ENCODE measurements at regions not wholly inside any gene's neighbourhood (a gene's known extent, or its start where the extent isn't known, plus 50 kb on each side); places are given as distances from the start of the nearest gene placed in this dataset.

- no peak overlapping the region for H3K27ac ChIP-seq (replicated peaks)
- no peak overlapping the region for H3K4me3 ChIP-seq (replicated peaks; ENCODE audit: insufficient read depth, low read length)
- TF ChIP-seq SPI1 (IDR thresholded peaks at IDR 0.05; ENCODE audit: borderline replicate concordance, low read depth), result no peak
- no peak for TF ChIP-seq CTCF (IDR thresholded peaks at IDR 0.05; ENCODE audit: insufficient read depth, low read length)
- no peak for TF ChIP-seq GABPA (IDR thresholded peaks at IDR 0.05; ENCODE audit: low read depth)
- TF ChIP-seq REST (IDR thresholded peaks at IDR 0.05; ENCODE audit: insufficient replicate concordance, low read depth), result no peak
- no peak for TF ChIP-seq POLR2AphosphoS5 (IDR thresholded peaks at IDR 0.05; ENCODE audit: low read depth)
- H3K27me3 ChIP-seq (ENCODE audit: insufficient read depth, poor library complexity, severe bottlenecking), result no peaks in the 10 kb centered on the region
- DNase-seq (ENCODE audit: low read depth in 1 of 2, low spot score in 1 of 2), result no peak
Observed at GRCh38 chr10:5268743-5269142, 72.1 kb downstream of the AKR1C4 start.

GRCh38 chr10:5269791-5270190, 73.2 kb downstream of the AKR1C4 start:
- DNase-seq (ENCODE audit: low read depth in 1 of 2, low spot score in 1 of 2), result no peak
- Histone ChIP-seq H3K27ac (replicated peaks) (no peak overlapping the region), H3K4me3 (replicated peaks; ENCODE audit: insufficient read depth, low read length) (no peak overlapping the region), H3K27me3 (ENCODE audit: insufficient read depth, poor library complexity, severe bottlenecking) (no peaks in the 10 kb centered on the region)
- TF ChIP-seq REST (IDR thresholded peaks at IDR 0.05; ENCODE audit: insufficient replicate concordance, low read depth) (no peak), SPI1 (IDR thresholded peaks at IDR 0.05; ENCODE audit: borderline replicate concordance, low read depth) (no peak), GABPA (IDR thresholded peaks at IDR 0.05; ENCODE audit: low read depth) (no peak), CTCF (IDR thresholded peaks at IDR 0.05; ENCODE audit: insufficient read depth, low read length) (no peak), POLR2AphosphoS5 (IDR thresholded peaks at IDR 0.05; ENCODE audit: low read depth) (no peak)

- no peak for DNase-seq (ENCODE audit: low read depth in 1 of 2, low spot score in 1 of 2)
- TF ChIP-seq POLR2AphosphoS5 (IDR thresholded peaks at IDR 0.05; ENCODE audit: low read depth), result no peak
- TF ChIP-seq REST (IDR thresholded peaks at IDR 0.05; ENCODE audit: insufficient replicate concordance, low read depth), result no peak
- TF ChIP-seq SPI1 (IDR thresholded peaks at IDR 0.05; ENCODE audit: borderline replicate concordance, low read depth), result no peak
- TF ChIP-seq GABPA (IDR thresholded peaks at IDR 0.05; ENCODE audit: low read depth), result no peak
- no peak for TF ChIP-seq CTCF (IDR thresholded peaks at IDR 0.05; ENCODE audit: insufficient read depth, low read length)
Observed at GRCh38 chr10:5271526-5271925, 74.9 kb downstream of the AKR1C4 start.

More at GRCh38 chr10:5271526-5271925, 74.9 kb downstream of the AKR1C4 start:
- no peaks in the 10 kb centered on the region for H3K27me3 ChIP-seq (ENCODE audit: insufficient read depth, poor library complexity, severe bottlenecking)
- no peak overlapping the region for H3K4me3 ChIP-seq (replicated peaks; ENCODE audit: insufficient read depth, low read length)
- H3K27ac ChIP-seq (replicated peaks), result no peak overlapping the region

Data from HL-60 (cell line).